SK-N-DZ (cell line): ENCODE measurements at regions not wholly inside any gene's neighbourhood (a gene's known extent, or its start where the extent isn't known, plus 50 kb on each side); places are given as distances from the start of the nearest gene placed in this dataset.
"Not testable (repeated sequence)": the region's sequence is repeated elsewhere in the genome, so short reads cannot be mapped to it uniquely, and the experiment has no call there.

ENCODE experiments used
- DNase-seq: peaks from one replicate; pipeline ENCODE4 v3.0.0-alpha.2; 2015; ENCODE audit warnings: low spot score

- DNase-seq, result no peak
Measured at GRCh38 chr12:34097213-34097612, 74.9 kb downstream of the ALG10 start.

- no peak for DNase-seq
Measured at GRCh38 chr12:34105392-34105933, 83.2 kb downstream of the ALG10 start.

GRCh38 chr12:34106172-34106571 lies 83.9 kb downstream of the ALG10 start:
- DNase-seq, result no peak

GRCh38 chr12:34107016-34107415 lies 84.7 kb downstream of the ALG10 start:
- DNase-seq, result no peak

- no peak for DNase-seq
Measured at GRCh38 chr12:34107781-34108404, 85.6 kb downstream of the ALG10 start.

- no peak for DNase-seq
Measured at GRCh38 chr12:34108405-34108803, 86.1 kb downstream of the ALG10 start.

GRCh38 chr12:34108967-34109366 lies 86.7 kb downstream of the ALG10 start:
- no peak for DNase-seq

- no peak for DNase-seq
Measured at GRCh38 chr12:34109390-34109789, 87.1 kb downstream of the ALG10 start.

GRCh38 chr12:34109909-34110531 lies 87.7 kb downstream of the ALG10 start:
- not testable (repeated sequence) for DNase-seq

- no peak for DNase-seq
Measured at GRCh38 chr12:34119366-34119765, 97.1 kb downstream of the ALG10 start.

- DNase-seq, result no peak
Measured at GRCh38 chr12:34121360-34121759, 99.1 kb downstream of the ALG10 start.

GRCh38 chr12:34123092-34123491 lies 100.8 kb downstream of the ALG10 start:
- peak; percentile 57 for DNase-seq

- no peak for DNase-seq
Measured at GRCh38 chr12:34124608-34125007, 102.3 kb downstream of the ALG10 start.

- DNase-seq, result no peak
Measured at GRCh38 chr12:34126239-34126641, 103.9 kb downstream of the ALG10 start.

- no peak for DNase-seq
Measured at GRCh38 chr12:34126805-34127204, 104.5 kb downstream of the ALG10 start.

- not testable (repeated sequence) for DNase-seq
Measured at GRCh38 chr12:34127379-34127778, 105.1 kb downstream of the ALG10 start.

- DNase-seq, result no peak
Measured at GRCh38 chr12:34142430-34142829, 120.1 kb downstream of the ALG10 start.

- DNase-seq, result no peak
Measured at GRCh38 chr12:34151019-34151418, 128.7 kb downstream of the ALG10 start.

GRCh38 chr12:34163443-34163842 lies 141.1 kb downstream of the ALG10 start:
- no peak for DNase-seq

GRCh38 chr12:34166427-34167060 lies 144.2 kb downstream of the ALG10 start:
- no peak for DNase-seq

GRCh38 chr12:34168507-34168906 lies 146.2 kb downstream of the ALG10 start:
- not testable (repeated sequence) for DNase-seq

- DNase-seq, result no peak
Measured at GRCh38 chr12:34186492-34186891, 164.2 kb downstream of the ALG10 start.

GRCh38 chr12:34188974-34189373 lies 166.7 kb downstream of the ALG10 start:
- no peak for DNase-seq
